ENCODE measurements at regions not wholly inside any gene's neighbourhood (a gene's known extent, or its start where the extent isn't known, plus 50 kb on each side); places are given as distances from the start of the nearest gene placed in this dataset.

- H3K36me3 ChIP-seq = no peaks in the 10 kb centered on the region
- no peaks in the 10 kb centered on the region for H3K27me3 ChIP-seq (replicated peaks; ENCODE audit: insufficient read depth)
- no peaks in the 10 kb centered on the region for H3K4me1 ChIP-seq (replicated peaks)
- intact Hi-C loops (cut with DNase I) = no loop called here
- 66% methylated on average over 2 of the region's 2 CpGs for WGBS
- TF ChIP-seq CTCF (IDR thresholded peaks at IDR 0.05) (no peak), POLR2AphosphoS5 (IDR thresholded peaks at IDR 0.05) (no peak), POLR2A (IDR thresholded peaks at IDR 0.05) (no peak)
- H3K4me3 ChIP-seq = no peak overlapping the region
- H3K9me3 ChIP-seq = no peaks in the 10 kb centered on the region
- no peak for DNase-seq (ENCODE audit: low spot score)
- no peak overlapping the region for H3K27ac ChIP-seq
These were observed 824.9 kb downstream of the KCNJ2 start for GRCh38 chr17:70994194-70994593.

DNA sequence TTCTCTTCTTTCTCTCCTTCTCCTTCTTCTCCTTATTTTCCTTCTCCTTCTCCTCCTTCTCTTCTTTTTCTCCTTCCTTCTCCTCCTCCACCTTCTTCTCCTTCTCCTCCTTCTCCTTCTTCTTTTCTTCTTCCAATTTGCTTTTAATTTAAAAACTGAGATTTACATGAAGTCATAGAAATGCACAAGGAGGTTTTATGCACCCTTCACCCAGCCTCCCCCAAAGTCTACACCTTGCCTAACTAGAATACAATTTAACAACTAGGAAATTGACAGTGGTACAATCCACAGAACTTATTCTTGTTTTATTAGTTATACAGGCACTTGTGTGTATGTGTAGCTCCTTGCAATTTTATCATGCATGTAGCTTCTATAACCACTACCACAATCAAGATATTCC, 826.7 kb downstream of the KCNJ2 start:
- Histone ChIP-seq H3K4me3 (no peak overlapping the region), H3K27ac (no peak overlapping the region), H3K27me3 (replicated peaks; ENCODE audit: insufficient read depth) (no peaks in the 10 kb centered on the region), H3K9me3 (no peaks in the 10 kb centered on the region), H3K4me1 (replicated peaks) (no peaks in the 10 kb centered on the region), H3K36me3 (no peaks in the 10 kb centered on the region)
- intact Hi-C loops (cut with DNase I) = no loop called here
- TF ChIP-seq POLR2AphosphoS5 (IDR thresholded peaks at IDR 0.05) (no peak), POLR2A (IDR thresholded peaks at IDR 0.05) (no peak), CTCF (IDR thresholded peaks at IDR 0.05) (no peak)
- no peak for DNase-seq (ENCODE audit: low spot score)

GRCh38 chr17:71003736-71004135, 834.4 kb downstream of the KCNJ2 start:
- Histone ChIP-seq H3K9me3 (no peaks in the 10 kb centered on the region), H3K27me3 (replicated peaks; ENCODE audit: insufficient read depth) (no peaks in the 10 kb centered on the region), H3K27ac (no peak overlapping the region), H3K4me1 (replicated peaks) (no peaks in the 10 kb centered on the region), H3K4me3 (no peak overlapping the region), H3K36me3 (no peaks in the 10 kb centered on the region)
- WGBS = 58% methylated on average over 12 of the region's 12 CpGs
- no peak for TF ChIP-seq POLR2AphosphoS5 (IDR thresholded peaks at IDR 0.05)
- no peak for TF ChIP-seq CTCF (IDR thresholded peaks at IDR 0.05)
- TF ChIP-seq POLR2A (IDR thresholded peaks at IDR 0.05) = no peak
- intact Hi-C loops (cut with DNase I) = no loop called here
- DNase-seq (ENCODE audit: low spot score) = no peak

DNA sequence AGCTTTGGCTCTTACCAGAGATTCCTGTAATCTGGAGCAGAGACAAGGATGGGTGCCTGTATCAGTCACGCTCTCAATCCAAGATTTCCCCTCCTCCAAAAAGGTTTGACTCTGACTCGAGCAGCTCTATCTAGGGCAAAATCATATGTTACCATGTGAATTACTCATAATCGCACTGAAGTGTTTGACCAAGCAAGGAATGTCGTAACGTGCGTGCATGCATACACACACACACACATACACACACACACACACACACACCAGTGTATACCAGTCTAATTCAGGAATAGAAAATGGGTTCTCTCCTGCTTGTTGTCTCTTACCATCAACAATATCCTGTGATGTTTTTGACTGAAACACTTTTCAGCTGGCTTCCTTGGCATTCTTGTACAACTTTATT, 835.1 kb downstream of the KCNJ2 start:
- WGBS = 69% methylated on average over 6 of the region's 6 CpGs
- TF ChIP-seq CTCF (IDR thresholded peaks at IDR 0.05) = no peak
- TF ChIP-seq POLR2AphosphoS5 (IDR thresholded peaks at IDR 0.05) = no peak
- no peak for TF ChIP-seq POLR2A (IDR thresholded peaks at IDR 0.05)
- Histone ChIP-seq H3K36me3 (no peaks in the 10 kb centered on the region), H3K4me1 (replicated peaks) (no peaks in the 10 kb centered on the region), H3K27me3 (replicated peaks; ENCODE audit: insufficient read depth) (no peaks in the 10 kb centered on the region), H3K27ac (no peak overlapping the region), H3K9me3 (no peaks in the 10 kb centered on the region), H3K4me3 (no peak overlapping the region)
- no peak for DNase-seq (ENCODE audit: low spot score)
- intact Hi-C loops (cut with DNase I) = no loop called here

DNA sequence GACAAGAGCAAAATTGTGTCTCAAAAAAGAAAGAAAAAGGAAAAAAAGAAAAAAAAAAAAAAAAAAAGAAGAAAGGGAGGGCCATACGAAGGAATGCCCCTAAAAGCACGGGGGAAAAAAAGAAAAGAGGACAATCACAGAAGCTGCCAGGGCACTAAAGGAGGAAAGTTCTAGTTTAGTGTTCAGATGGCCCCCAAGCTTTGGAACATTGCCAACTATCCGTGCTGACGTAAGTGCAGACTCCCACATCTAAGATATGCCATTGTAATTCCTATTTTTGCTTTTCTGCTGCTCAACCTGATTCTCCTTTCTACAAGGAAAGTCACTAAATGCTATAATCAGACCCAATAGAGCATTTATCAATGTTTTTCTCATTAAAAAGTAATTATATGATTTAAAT, 842.1 kb downstream of the KCNJ2 start:
- intact Hi-C loops (cut with DNase I) = no loop called here
- H3K36me3 ChIP-seq = no peaks in the 10 kb centered on the region
- TF ChIP-seq POLR2AphosphoS5 (IDR thresholded peaks at IDR 0.05) (no peak), POLR2A (IDR thresholded peaks at IDR 0.05) (no peak), CTCF (IDR thresholded peaks at IDR 0.05) (no peak)
- WGBS = 44% methylated on average over 4 of the region's 4 CpGs
- no peaks in the 10 kb centered on the region for H3K27me3 ChIP-seq (replicated peaks; ENCODE audit: insufficient read depth)
- DNase-seq (ENCODE audit: low spot score) = no peak
- H3K27ac ChIP-seq = no peak overlapping the region
- no peaks in the 10 kb centered on the region for H3K4me1 ChIP-seq (replicated peaks)
- no peak overlapping the region for H3K4me3 ChIP-seq
- H3K9me3 ChIP-seq = no peaks in the 10 kb centered on the region
